ENCODE measurements at regions not wholly inside any gene's neighbourhood (a gene's known extent, or its start where the extent isn't known, plus 50 kb on each side); places are given as distances from the start of the nearest gene placed in this dataset.
"Not testable (repeated sequence)": the region's sequence is repeated elsewhere in the genome, so short reads cannot be mapped to it uniquely, and the experiment has no call there.

GRCh38 chr14:65835501-65835900, 423.0 kb downstream of the FUT8 start:
- no peak for DNase-seq

GRCh38 chr14:65838565-65838964, 426.0 kb downstream of the FUT8 start:
- DNase-seq: no peak

GRCh38 chr14:65840118-65840751, 427.7 kb downstream of the FUT8 start:
- DNase-seq: no peak

GRCh38 chr14:65840786-65841185, 428.3 kb downstream of the FUT8 start:
- DNase-seq: no peak

- no peak for DNase-seq
Measured at GRCh38 chr14:65846196-65846868, 433.8 kb downstream of the FUT8 start.

- no peak for DNase-seq
Measured at GRCh38 chr14:65847075-65847847, 434.7 kb downstream of the FUT8 start.

- DNase-seq: not testable (repeated sequence)
Measured at GRCh38 chr14:65847931-65848330, 435.4 kb downstream of the FUT8 start.

- no peak for DNase-seq
Measured at GRCh38 chr14:65849091-65849490, 436.6 kb downstream of the FUT8 start.

GRCh38 chr14:65849558-65849957, 437.0 kb downstream of the FUT8 start:
- no peak for DNase-seq

- no peak for DNase-seq
Measured at GRCh38 chr14:65850429-65851135, 438.1 kb downstream of the FUT8 start.

GRCh38 chr14:65852689-65853088, 440.2 kb downstream of the FUT8 start:
- no peak for DNase-seq

GRCh38 chr14:65853407-65853955, 441.0 kb downstream of the FUT8 start:
- no peak for DNase-seq

GRCh38 chr14:65854215-65854614, 441.7 kb downstream of the FUT8 start:
- DNase-seq: no peak

GRCh38 chr14:65860956-65861611, 448.6 kb downstream of the FUT8 start:
- no peak for DNase-seq

GRCh38 chr14:65864549-65864948, 452.0 kb downstream of the FUT8 start:
- no peak for DNase-seq

GRCh38 chr14:65864984-65865383, 452.5 kb downstream of the FUT8 start:
- no peak for DNase-seq

GRCh38 chr14:65866448-65866847, 453.9 kb downstream of the FUT8 start:
- no peak for DNase-seq

- DNase-seq: no peak
Measured at GRCh38 chr14:65866886-65867285, 454.4 kb downstream of the FUT8 start.

GRCh38 chr14:65867333-65867732, 454.8 kb downstream of the FUT8 start:
- DNase-seq: no peak

- DNase-seq: no peak
Measured at GRCh38 chr14:65872536-65872935, 460.0 kb downstream of the FUT8 start.

- DNase-seq: no peak
Measured at GRCh38 chr14:65877166-65877565, 464.6 kb downstream of the FUT8 start.

- DNase-seq: no peak
Measured at GRCh38 chr14:65877624-65878023, 465.1 kb downstream of the FUT8 start.

GRCh38 chr14:65878586-65878985, 466.1 kb downstream of the FUT8 start:
- no peak for DNase-seq

Data from HCEC 1CT (cell line).